Ovary (tissue), 7 donors: ENCODE measurements at regions not wholly inside any gene's neighbourhood (a gene's known extent, or its start where the extent isn't known, plus 50 kb on each side); places are given as distances from the start of the nearest gene placed in this dataset.

Experiments used
- DNase-seq, 5 donors: peaks; one replicate each; pipeline ENCODE4 v3.0.0-alpha.2; 2019 to 2020
- H3K27ac ChIP-seq, 2 donors: fragments of 200-600 bp; one replicate each; pipeline versions ENCODE4 v1.5.1 to v1.8.0; 2019 to 2022
- H3K27me3 ChIP-seq: fragments of 200-600 bp; one replicate; pipeline ENCODE4 v1.8.0; 2022
- H3K36me3 ChIP-seq: fragments of 200-600 bp; sonication (generic); one replicate; pipeline ENCODE4 v1.5.1; 2019
- H3K4me1 ChIP-seq: one replicate; pipeline ENCODE4 v1.8.1; 2013; ENCODE audit warnings: mild to moderate bottlenecking, moderate library complexity; ENCODE audit not compliant: insufficient read depth
- H3K4me3 ChIP-seq: fragments of 200-600 bp; sonication (generic); one replicate; pipeline ENCODE4 v1.5.1; 2017
- H3K9me3 ChIP-seq, 2 donors: fragments of 200-600 bp in 1 of 2; sonication (generic) in 1 of 2; one replicate each; pipeline versions ENCODE4 v1.5.1 to v1.8.1; 2013 to 2019; ENCODE audit warnings: mild to moderate bottlenecking in 1 of 2, moderate library complexity in 1 of 2
- EP300 ChIP-seq: sonication (generic); formaldehyde crosslinking; IDR thresholded peaks from one replicate; pipeline ENCODE4 v1.6.1; 2017; ENCODE audit warnings: antibody characterized with exemption
- POLR2A ChIP-seq: fragments of 450-650 bp; IDR thresholded peaks from one replicate; pipeline ENCODE4 v1.6.1; 2017; ENCODE audit warnings: antibody characterized with exemption, mild to moderate bottlenecking, moderate library complexity
- WGBS, 3 donors: extraction: QIAGEN DNeasy Blood & Tissue Kit in 1 of 3; methylation state at CpG; one replicate each; pipeline versions ENCODE4 v1.1.5 to v1.1.7; 2013 to 2017; 5-methylcytosine and 5-hydroxymethylcytosine counted together
- intact Hi-C, 4 donors: fragments of 100-400 bp; cut with DNase I; formaldehyde crosslinking; loops; one replicate each; pipeline versions ENCODE4 v1.11.0 to v1.15.1; 2022 to 2023
- TF ChIP-seq, protein P1 (sequence below), 3 donors: fragments of 450-650 bp in 2 of 3; fragments of 200-600 bp in 1 of 3; IDR thresholded peaks; one replicate each; pipeline versions ENCODE4 v1.5.1 to v1.8.0; 2016 to 2022; ENCODE audit warnings: antibody characterized with exemption in 3 of 3, mild to moderate bottlenecking in 1 of 3
- donor health status: DM: no; HTN: no; CAD: no; lungs with moderate emphysema.
- donor health status: DM: no; HTN: no; CAD: no.
- donor health status: Bipolar disorder and iron deficiency.
- donor health status: DM: no; HTN: no; CAD: no.
- donor health status: DM: yes; HTN: yes; CAD: no.

GRCh38 chr10:120993089-120993488 lies 141.9 kb downstream of the WDR11 start:
- intact Hi-C loops: no loop called here
- no peaks in the 10 kb centered on the region for H3K4me1 ChIP-seq
- no peak for DNase-seq
- H3K36me3 ChIP-seq: no peaks in the 10 kb centered on the region
- TF ChIP-seq POLR2A (no peak), EP300 (no peak)
- TF ChIP-seq, protein P1, sequence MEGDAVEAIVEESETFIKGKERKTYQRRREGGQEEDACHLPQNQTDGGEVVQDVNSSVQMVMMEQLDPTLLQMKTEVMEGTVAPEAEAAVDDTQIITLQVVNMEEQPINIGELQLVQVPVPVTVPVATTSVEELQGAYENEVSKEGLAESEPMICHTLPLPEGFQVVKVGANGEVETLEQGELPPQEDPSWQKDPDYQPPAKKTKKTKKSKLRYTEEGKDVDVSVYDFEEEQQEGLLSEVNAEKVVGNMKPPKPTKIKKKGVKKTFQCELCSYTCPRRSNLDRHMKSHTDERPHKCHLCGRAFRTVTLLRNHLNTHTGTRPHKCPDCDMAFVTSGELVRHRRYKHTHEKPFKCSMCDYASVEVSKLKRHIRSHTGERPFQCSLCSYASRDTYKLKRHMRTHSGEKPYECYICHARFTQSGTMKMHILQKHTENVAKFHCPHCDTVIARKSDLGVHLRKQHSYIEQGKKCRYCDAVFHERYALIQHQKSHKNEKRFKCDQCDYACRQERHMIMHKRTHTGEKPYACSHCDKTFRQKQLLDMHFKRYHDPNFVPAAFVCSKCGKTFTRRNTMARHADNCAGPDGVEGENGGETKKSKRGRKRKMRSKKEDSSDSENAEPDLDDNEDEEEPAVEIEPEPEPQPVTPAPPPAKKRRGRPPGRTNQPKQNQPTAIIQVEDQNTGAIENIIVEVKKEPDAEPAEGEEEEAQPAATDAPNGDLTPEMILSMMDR (IDR thresholded peaks at IDR 0.05): no peak
- H3K27me3 ChIP-seq: no peaks in the 10 kb centered on the region
- H3K27ac ChIP-seq: no peak overlapping the region
- WGBS, 3 donors: 90 to 96% (median 94%) methylated on average over 2 of the region's 2 CpGs
- no peaks in the 10 kb centered on the region for H3K9me3 ChIP-seq
- no peak overlapping the region for H3K4me3 ChIP-seq

DNA sequence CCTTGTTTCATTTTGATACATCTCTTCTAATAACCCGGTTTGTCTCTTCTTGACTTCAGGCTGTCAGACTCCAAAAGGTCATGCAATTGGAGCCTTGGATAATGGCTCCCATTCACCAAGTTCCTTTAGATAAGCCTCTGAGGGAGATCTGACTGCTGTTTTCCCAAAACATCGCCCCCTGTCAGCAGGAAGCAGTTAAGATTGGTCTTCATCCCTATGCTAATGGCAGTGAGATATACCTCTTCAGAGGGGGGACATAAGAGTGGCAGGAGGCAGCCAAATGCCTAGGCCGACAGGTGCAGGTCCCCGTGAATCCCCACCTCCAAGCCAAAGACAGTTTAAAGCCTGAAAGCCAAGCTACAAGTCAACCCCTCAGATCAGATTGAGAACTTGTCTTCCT lies 144.6 kb downstream of the WDR11 start:
- no peak overlapping the region for H3K4me3 ChIP-seq
- no peak for DNase-seq
- intact Hi-C loops: no loop called here
- TF ChIP-seq EP300: no peak
- TF ChIP-seq POLR2A: no peak
- TF ChIP-seq, protein P1 (IDR thresholded peaks at IDR 0.05): no peak
- no peaks in the 10 kb centered on the region for H3K9me3 ChIP-seq
- H3K27me3 ChIP-seq: no peaks in the 10 kb centered on the region
- no peaks in the 10 kb centered on the region for H3K4me1 ChIP-seq
- no peak overlapping the region for H3K27ac ChIP-seq
- H3K36me3 ChIP-seq: no peaks in the 10 kb centered on the region
- 84 to 94% (median 89%) methylated on average over 4 of the region's 4 CpGs for WGBS, 3 donors

GRCh38 chr10:120996456-120997034 lies 145.4 kb downstream of the WDR11 start:
- Histone ChIP-seq H3K9me3 (no peaks in the 10 kb centered on the region), H3K36me3 (no peaks in the 10 kb centered on the region), H3K4me3 (no peak overlapping the region), H3K4me1 (no peaks in the 10 kb centered on the region), H3K27ac (no peak overlapping the region), H3K27me3 (no peaks in the 10 kb centered on the region)
- TF ChIP-seq, protein P1 (IDR thresholded peaks at IDR 0.05): no peak
- TF ChIP-seq POLR2A (no peak), EP300 (no peak)
- no peak for DNase-seq
- WGBS, 3 donors: 17 to 37% (median 19%) methylated on average over 9 of the region's 9 CpGs
- intact Hi-C loops: no loop called here

DNA sequence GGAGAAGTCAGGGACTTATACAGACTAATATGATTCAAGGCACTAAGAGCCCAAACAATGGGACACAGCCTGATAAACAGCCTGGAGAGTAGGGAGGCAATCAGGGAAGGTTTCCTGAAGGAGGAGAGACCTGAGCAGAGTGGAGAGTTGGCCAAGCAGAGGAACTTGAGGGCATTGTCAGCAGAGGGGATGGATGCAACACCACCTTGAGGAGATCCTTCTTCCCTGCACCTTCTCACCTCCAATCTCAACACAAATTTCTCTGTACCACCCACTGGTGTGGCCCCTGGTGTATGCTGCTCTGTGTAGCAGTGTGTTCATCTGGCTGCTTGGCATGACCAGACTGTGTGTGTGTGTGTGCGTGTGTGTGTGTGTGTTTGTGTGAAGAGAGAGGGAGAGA lies 146.2 kb downstream of the WDR11 start:
- DNase-seq: no peak
- Histone ChIP-seq H3K4me3 (no peak overlapping the region), H3K4me1 (no peaks in the 10 kb centered on the region), H3K27ac (no peak overlapping the region), H3K9me3 (no peaks in the 10 kb centered on the region), H3K27me3 (no peaks in the 10 kb centered on the region), H3K36me3 (no peaks in the 10 kb centered on the region)
- WGBS, 3 donors: 18 to 50% (median 19%) methylated on average over 1 of the region's 1 CpG
- intact Hi-C loops: no loop called here
- no peak for TF ChIP-seq EP300
- no peak for TF ChIP-seq POLR2A
- TF ChIP-seq, protein P1 (IDR thresholded peaks at IDR 0.05): no peak
